ENCODE measurements at regions not wholly inside any gene's neighbourhood (a gene's known extent, or its start where the extent isn't known, plus 50 kb on each side); places are given as distances from the start of the nearest gene placed in this dataset.

GRCh38 chrX:69362354-69362753 is 141.8 kb upstream of the NALF2 start:
- no peak for DNase-seq

- DNase-seq = no peak
Measured at GRCh38 chrX:69361311-69361845, 142.7 kb upstream of the NALF2 start.

GRCh38 chrX:69357317-69357716 is 146.8 kb upstream of the NALF2 start:
- no peak for DNase-seq

GRCh38 chrX:69324851-69325250 is 159.6 kb upstream of the PJA1 start:
- DNase-seq = no peak

GRCh38 chrX:69323786-69324720 is 158.8 kb upstream of the PJA1 start:
- DNase-seq = no peak

GRCh38 chrX:69321789-69322188 is 156.5 kb upstream of the PJA1 start:
- no peak for DNase-seq

GRCh38 chrX:69321006-69321655 is 155.9 kb upstream of the PJA1 start:
- DNase-seq = no peak

- DNase-seq = no peak
Measured at GRCh38 chrX:69320116-69320515, 154.9 kb upstream of the PJA1 start.

- DNase-seq = no peak
Measured at GRCh38 chrX:69319376-69319775, 154.1 kb upstream of the PJA1 start.

GRCh38 chrX:69318651-69319340 is 153.5 kb upstream of the PJA1 start:
- no peak for DNase-seq

GRCh38 chrX:69317721-69318120 is 152.5 kb upstream of the PJA1 start:
- DNase-seq = no peak

- no peak for DNase-seq
Measured at GRCh38 chrX:69314436-69315348, 149.4 kb upstream of the PJA1 start.

- no peak for DNase-seq
Measured at GRCh38 chrX:69313617-69314290, 148.5 kb upstream of the PJA1 start.

GRCh38 chrX:69311936-69312670 is 146.8 kb upstream of the PJA1 start:
- DNase-seq = no peak

GRCh38 chrX:69309074-69309792 is 144.0 kb upstream of the PJA1 start:
- DNase-seq = no peak

- DNase-seq = no peak
Measured at GRCh38 chrX:69307756-69308155, 142.5 kb upstream of the PJA1 start.

GRCh38 chrX:69307029-69307428 is 141.8 kb upstream of the PJA1 start:
- no peak for DNase-seq

- DNase-seq = no peak
Measured at GRCh38 chrX:69306063-69306404, 140.8 kb upstream of the PJA1 start.

GRCh38 chrX:69305333-69306062 is 140.2 kb upstream of the PJA1 start:
- peak in 1 of 2 donors; percentile 5 for DNase-seq

GRCh38 chrX:69303231-69303630 is 138.0 kb upstream of the PJA1 start:
- DNase-seq = no peak

All from hippocampal formation (tissue), 2 donors.